ENCODE measurements at regions not wholly inside any gene's neighbourhood (a gene's known extent, or its start where the extent isn't known, plus 50 kb on each side); places are given as distances from the start of the nearest gene placed in this dataset.
"Not testable (repeated sequence)": the region's sequence is repeated elsewhere in the genome, so short reads cannot be mapped to it uniquely, and the experiment has no call there.

- no peak for DNase-seq (ENCODE audit: low read depth)
- TF ChIP-seq, protein P1, sequence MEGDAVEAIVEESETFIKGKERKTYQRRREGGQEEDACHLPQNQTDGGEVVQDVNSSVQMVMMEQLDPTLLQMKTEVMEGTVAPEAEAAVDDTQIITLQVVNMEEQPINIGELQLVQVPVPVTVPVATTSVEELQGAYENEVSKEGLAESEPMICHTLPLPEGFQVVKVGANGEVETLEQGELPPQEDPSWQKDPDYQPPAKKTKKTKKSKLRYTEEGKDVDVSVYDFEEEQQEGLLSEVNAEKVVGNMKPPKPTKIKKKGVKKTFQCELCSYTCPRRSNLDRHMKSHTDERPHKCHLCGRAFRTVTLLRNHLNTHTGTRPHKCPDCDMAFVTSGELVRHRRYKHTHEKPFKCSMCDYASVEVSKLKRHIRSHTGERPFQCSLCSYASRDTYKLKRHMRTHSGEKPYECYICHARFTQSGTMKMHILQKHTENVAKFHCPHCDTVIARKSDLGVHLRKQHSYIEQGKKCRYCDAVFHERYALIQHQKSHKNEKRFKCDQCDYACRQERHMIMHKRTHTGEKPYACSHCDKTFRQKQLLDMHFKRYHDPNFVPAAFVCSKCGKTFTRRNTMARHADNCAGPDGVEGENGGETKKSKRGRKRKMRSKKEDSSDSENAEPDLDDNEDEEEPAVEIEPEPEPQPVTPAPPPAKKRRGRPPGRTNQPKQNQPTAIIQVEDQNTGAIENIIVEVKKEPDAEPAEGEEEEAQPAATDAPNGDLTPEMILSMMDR (conservative IDR thresholded peaks at IDR 0.05; ENCODE audit: low read depth, low read length), result no peak
- no peak overlapping the region for H3K4me3 ChIP-seq (ENCODE audit: low read length)
Measured at GRCh38 chr3:137324114-137324513, 366.3 kb downstream of the IL20RB start.

DNA sequence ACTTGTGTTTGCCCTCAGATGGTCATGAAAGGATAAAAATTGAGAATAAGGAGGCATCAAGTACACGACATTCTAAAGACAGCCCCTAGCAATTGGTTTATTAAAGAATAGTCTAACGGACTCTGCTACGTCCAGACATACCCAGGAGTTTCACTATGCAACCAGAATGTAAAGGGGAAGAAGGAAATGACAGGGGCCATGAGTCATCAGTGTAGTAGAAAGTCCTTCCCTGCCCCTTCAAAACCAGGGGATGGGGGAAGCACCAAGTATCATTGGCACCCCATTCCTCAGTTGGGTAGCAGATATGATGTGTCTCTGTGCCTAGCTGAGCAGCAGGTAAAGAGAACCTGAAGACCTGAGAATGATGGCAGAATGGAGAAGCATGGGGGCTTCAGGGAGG is 367.4 kb downstream of the IL20RB start:
- no peak for DNase-seq (ENCODE audit: low read depth)
- no peak overlapping the region for H3K4me3 ChIP-seq (ENCODE audit: low read length)
- TF ChIP-seq, protein P1 (conservative IDR thresholded peaks at IDR 0.05; ENCODE audit: low read depth, low read length), result no peak

- H3K4me3 ChIP-seq (ENCODE audit: low read length), result no peak overlapping the region
- no peak for DNase-seq (ENCODE audit: low read depth)
- TF ChIP-seq, protein P1 (conservative IDR thresholded peaks at IDR 0.05; ENCODE audit: low read depth, low read length), result no peak
Measured at GRCh38 chr3:137325934-137326333, 368.2 kb downstream of the IL20RB start.

GRCh38 chr3:137329594-137329993 is 371.8 kb downstream of the IL20RB start:
- H3K4me3 ChIP-seq (ENCODE audit: low read length), result no peak overlapping the region
- TF ChIP-seq, protein P1 (conservative IDR thresholded peaks at IDR 0.05; ENCODE audit: low read depth, low read length), result no peak
- DNase-seq (ENCODE audit: low read depth), result no peak

- TF ChIP-seq, protein P1 (conservative IDR thresholded peaks at IDR 0.05; ENCODE audit: low read depth, low read length), result no peak
- H3K4me3 ChIP-seq (ENCODE audit: low read length), result no peak overlapping the region
- DNase-seq (ENCODE audit: low read depth), result no peak
Measured at GRCh38 chr3:137330246-137330645, 372.5 kb downstream of the IL20RB start.

DNA sequence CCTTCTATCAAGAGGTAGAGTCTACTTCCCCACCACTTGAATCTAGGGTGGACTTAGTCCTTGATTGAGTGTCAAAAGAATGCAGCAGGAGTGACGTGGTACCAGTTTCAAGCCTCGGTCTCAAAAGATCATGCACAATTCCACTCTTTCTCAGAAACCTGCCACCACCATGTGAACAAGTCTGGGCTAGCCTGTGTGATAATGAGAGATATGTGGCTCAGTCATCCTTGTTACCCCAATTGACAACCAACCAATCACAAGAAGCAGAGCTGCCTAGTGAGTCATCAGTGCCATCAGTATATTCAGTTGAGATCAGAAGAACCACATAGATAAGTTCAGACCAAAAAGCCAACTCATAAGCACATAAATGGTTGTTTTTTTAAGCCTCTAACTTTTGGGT is 374.5 kb downstream of the IL20RB start:
- no peak for DNase-seq (ENCODE audit: low read depth)
- TF ChIP-seq, protein P1 (conservative IDR thresholded peaks at IDR 0.05; ENCODE audit: low read depth, low read length), result no peak
- no peak overlapping the region for H3K4me3 ChIP-seq (ENCODE audit: low read length)

GRCh38 chr3:137335478-137335877 is 377.7 kb downstream of the IL20RB start:
- DNase-seq (ENCODE audit: low read depth), result no peak
- TF ChIP-seq, protein P1 (conservative IDR thresholded peaks at IDR 0.05; ENCODE audit: low read depth, low read length), result no peak
- no peak overlapping the region for H3K4me3 ChIP-seq (ENCODE audit: low read length)

DNA sequence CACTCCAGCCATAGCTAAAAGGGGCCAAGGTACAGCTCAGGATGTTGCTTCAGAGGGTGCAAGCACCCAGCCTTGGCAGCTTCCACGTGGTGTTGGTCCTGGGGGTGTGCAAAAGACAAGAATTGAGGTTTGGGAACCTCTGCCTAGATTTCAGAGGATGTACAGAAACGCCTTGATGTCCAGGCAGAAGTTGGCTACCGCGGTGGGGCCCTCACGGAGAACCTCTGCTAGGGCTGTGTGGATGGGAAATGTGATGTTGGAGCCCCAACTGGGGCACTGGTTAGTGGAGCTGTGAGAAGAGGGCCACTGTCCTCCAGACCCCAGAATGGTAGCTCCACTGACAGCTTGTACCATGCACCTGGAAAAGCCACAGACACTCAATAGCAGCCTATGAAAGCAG is 380.6 kb downstream of the IL20RB start:
- not testable (repeated sequence) for H3K4me3 ChIP-seq (ENCODE audit: low read length)

More for the DNA sequence above, 380.6 kb downstream of the IL20RB start:
- not testable (repeated sequence) for DNase-seq (ENCODE audit: low read depth)

All from retinal pigment epithelial cell (primary cell).